Neural cell (in vitro differentiated cells): ENCODE measurements at regions not wholly inside any gene's neighbourhood (a gene's known extent, or its start where the extent isn't known, plus 50 kb on each side); places are given as distances from the start of the nearest gene placed in this dataset.

ENCODE experiments used
- EZH2 ChIP-seq: fragments of 200-600, 300-800 bp; shearing (Covaris generic), sonication (generic); IDR thresholded peaks from 2 replicates; pipeline ENCODE4 v1.6.1; 2014; ENCODE audit warnings: antibody characterized with exemption, low read length, borderline replicate concordance, mild to moderate bottlenecking; ENCODE audit not compliant: insufficient read depth, poor library complexity, severe bottlenecking
- MXI1 ChIP-seq: fragments of 450-650 bp; conservative IDR thresholded peaks from 2 replicates; pipeline ENCODE4 v1.6.1; 2014; ENCODE audit warnings: antibody characterized with exemption, mild to moderate bottlenecking; ENCODE audit not compliant: poor library complexity, severe bottlenecking
- POLR2AphosphoS5 ChIP-seq: IDR thresholded peaks from 2 replicates; pipeline ENCODE4 v1.6.1; 2012
- RAD21 ChIP-seq: fragments of 450-650 bp; conservative IDR thresholded peaks from 2 replicates; pipeline ENCODE4 v1.6.1; 2014; ENCODE audit warnings: antibody characterized with exemption, mild to moderate bottlenecking, moderate library complexity

GRCh38 chr20:22005535-22005934 is 300.1 kb downstream of the PAX1 start:
- TF ChIP-seq RAD21 (no peak), MXI1 (no peak), POLR2AphosphoS5 (no peak), EZH2 (no peak)
